MM.1S (cell line): ENCODE measurements at regions not wholly inside any gene's neighbourhood (a gene's known extent, or its start where the extent isn't known, plus 50 kb on each side); places are given as distances from the start of the nearest gene placed in this dataset.

ENCODE experiments used
- EZH2 ChIP-seq: fragments of 300-600 bp; sonication (generic); optimal IDR thresholded peaks from 2 replicates; pipeline ENCODE3; 2017; ENCODE audit warnings: low read depth, mild to moderate bottlenecking, antibody characterized with exemption, low read length, mixed read lengths
- EZH2phosphoT487 ChIP-seq: fragments of 300-600 bp; sonication (generic); IDR thresholded peaks from 2 replicates; pipeline ENCODE4 v1.6.1; 2018; ENCODE audit warnings: antibody characterized with exemption, low read length
- TF ChIP-seq, protein P1 (sequence below): fragments of 300-600 bp; sonication (generic); IDR thresholded peaks from 2 replicates; pipeline ENCODE4 v1.5.1; 2016; ENCODE audit warnings: antibody characterized with exemption, low read length, mixed read lengths

DNA sequence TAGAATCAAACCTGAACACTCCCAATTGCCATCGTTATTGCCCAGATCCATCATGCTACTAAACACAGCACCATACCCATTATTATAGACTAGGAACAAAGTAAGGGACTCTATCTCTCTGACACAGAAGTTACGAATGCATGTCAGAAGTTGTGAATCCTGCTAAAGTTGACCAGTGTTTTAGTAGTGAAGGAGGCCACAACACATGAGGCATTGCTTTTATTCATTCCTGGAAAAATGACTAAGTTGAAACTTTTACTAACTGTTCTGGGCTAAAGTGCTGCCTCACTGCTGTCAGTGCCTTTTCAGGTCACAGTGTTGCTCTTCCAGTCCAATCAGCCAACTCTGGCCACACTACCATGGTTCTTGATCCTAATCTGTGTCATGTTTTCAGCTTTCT, 911.1 kb downstream of the TTLL7 start:
- no peak for TF ChIP-seq EZH2
- TF ChIP-seq, protein P1, sequence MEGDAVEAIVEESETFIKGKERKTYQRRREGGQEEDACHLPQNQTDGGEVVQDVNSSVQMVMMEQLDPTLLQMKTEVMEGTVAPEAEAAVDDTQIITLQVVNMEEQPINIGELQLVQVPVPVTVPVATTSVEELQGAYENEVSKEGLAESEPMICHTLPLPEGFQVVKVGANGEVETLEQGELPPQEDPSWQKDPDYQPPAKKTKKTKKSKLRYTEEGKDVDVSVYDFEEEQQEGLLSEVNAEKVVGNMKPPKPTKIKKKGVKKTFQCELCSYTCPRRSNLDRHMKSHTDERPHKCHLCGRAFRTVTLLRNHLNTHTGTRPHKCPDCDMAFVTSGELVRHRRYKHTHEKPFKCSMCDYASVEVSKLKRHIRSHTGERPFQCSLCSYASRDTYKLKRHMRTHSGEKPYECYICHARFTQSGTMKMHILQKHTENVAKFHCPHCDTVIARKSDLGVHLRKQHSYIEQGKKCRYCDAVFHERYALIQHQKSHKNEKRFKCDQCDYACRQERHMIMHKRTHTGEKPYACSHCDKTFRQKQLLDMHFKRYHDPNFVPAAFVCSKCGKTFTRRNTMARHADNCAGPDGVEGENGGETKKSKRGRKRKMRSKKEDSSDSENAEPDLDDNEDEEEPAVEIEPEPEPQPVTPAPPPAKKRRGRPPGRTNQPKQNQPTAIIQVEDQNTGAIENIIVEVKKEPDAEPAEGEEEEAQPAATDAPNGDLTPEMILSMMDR, result no peak
- TF ChIP-seq EZH2phosphoT487, result no peak
